CD1c-positive myeloid dendritic cell (primary cell): ENCODE measurements at regions not wholly inside any gene's neighbourhood (a gene's known extent, or its start where the extent isn't known, plus 50 kb on each side); places are given as distances from the start of the nearest gene placed in this dataset.
"Not testable (repeated sequence)": the region's sequence is repeated elsewhere in the genome, so short reads cannot be mapped to it uniquely, and the experiment has no call there.

ENCODE experiments used
- DNase-seq: peaks from one replicate; pipeline ENCODE4 v3.0.0-alpha.2; 2016; ENCODE audit errors: extremely low spot score

DNA sequence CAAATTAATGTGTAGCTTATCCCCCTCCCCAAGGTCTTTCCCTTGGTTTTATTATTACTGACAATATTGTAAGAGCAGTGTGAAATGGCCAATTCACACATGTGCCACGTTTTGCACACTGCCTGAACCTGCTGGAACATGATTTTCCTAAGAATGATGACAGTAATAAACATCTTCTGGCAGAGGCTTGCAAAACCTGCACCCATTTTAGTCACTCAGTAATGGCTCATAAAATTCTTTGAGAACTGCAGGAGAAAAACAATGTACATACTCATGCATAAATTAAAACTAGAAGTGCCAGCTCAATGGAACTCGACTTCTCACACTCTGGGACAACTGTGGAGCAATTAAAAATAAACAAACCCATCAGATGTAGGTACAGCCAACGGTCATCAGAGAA is 96.8 kb upstream of the POMZP3 start:
- not testable (repeated sequence) for DNase-seq

DNA sequence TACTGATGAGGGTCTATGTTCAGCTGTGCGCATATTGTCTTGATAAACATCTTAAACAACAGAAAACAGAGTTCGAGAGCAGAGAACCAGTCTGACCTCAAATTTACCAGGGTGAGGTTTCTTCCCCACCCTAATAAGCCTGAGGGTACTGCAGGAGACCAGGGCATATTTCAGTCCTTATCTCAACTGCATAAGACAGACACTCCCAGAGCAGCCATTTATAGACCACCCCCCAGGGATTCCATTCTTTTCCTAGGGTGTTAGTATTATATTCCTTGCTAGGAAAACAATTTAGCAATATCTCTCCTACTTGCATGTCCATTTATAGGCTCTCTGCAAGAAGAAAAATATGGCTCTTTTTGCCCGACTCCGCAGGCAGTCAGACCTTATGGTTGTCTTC is 89.5 kb upstream of the POMZP3 start:
- DNase-seq = not testable (repeated sequence)

DNA sequence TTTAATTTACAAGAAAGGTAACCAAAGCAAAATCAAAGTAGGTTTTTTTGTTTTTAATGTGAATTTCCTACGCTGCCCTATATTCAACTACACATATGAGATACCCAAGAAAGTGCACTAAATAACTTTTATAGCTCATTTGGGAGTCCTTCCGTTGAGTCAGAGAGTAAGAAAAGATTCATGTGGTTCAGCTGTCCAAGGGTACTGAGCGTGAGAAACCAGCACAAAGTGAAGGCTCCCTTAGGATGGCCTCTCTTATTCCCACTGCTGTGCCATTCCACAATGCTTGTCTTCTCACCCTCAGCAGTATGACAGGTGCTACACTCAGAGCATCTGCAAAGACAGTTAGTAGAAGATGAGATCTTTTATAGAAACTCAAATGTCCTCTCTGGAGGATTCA is 85.8 kb upstream of the POMZP3 start:
- DNase-seq = not testable (repeated sequence)

DNA sequence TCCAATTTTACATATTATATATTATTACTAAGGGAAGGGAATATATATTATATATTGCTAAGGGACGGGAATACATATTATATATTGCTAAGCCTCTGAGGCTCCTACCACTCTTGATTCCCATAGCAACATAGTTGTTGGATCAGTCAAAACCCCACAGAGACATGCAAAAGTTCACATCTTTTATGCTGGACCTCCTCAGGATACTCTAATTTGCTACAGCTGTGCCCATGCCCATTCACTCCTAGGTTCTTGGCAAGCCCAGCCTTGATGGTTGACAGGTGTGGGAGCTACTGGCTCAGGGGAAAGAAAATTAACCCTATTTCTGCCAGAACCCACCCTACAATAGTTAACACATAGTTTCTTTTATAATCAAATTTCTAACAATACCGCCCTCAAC is 84.6 kb upstream of the POMZP3 start:
- not testable (repeated sequence) for DNase-seq

DNA sequence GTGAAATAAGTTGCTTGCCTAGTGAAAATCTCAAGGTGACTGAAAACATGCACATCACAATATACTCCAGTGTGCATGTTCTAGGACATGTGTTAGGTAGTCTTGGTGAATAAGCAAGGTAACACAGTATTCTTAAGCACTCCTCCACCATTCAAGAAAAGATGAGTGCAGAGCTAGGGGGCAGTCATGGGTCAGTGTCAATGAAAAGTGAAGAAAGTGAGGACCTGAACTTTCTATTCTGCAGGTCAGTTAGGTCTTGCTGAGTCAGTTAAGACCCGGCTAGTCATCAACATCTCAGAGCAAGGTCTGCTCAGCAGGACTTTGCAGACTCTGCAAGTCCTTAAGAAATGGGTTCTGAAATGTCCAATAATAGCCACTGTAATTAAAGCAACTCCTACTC is 82.6 kb upstream of the POMZP3 start:
- not testable (repeated sequence) for DNase-seq

DNA sequence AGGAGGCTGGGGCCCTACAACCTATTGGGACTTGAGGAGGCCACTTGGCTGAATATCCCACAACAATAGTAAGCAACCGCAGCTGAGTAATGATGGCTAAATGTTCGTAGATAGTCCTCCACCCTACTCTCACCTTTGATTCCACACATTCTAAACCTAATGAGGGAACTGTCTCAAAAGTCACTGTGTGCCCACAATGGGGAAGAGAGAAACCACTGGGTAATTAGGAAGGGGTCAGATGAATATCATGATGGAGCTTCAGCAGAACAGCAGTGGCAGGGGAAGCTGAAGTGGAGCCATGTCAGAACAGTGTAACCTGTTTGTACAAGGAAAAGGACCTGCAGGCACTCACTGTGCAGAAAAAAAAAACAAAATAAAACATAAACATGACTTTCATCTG is 81.4 kb upstream of the POMZP3 start:
- not testable (repeated sequence) for DNase-seq

DNA sequence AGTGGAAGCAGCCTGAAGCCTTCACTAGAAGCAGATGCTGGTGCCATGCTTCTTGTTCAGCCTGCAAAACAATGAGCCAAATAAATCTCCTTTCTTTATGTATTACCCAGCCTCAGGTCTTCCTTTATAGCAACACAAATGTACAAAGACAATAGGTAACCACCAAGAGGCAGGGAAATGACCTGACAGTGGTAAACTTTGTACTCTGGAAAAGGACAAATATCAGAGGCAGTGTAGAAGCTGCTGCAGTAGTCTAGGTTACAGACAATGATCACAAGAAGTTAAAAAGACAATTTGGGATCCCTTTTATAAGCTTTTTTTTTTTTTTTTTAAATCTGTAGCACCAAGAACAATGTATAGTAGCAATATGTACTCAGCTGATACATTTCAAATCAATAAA is 76.7 kb upstream of the POMZP3 start:
- not testable (repeated sequence) for DNase-seq

DNA sequence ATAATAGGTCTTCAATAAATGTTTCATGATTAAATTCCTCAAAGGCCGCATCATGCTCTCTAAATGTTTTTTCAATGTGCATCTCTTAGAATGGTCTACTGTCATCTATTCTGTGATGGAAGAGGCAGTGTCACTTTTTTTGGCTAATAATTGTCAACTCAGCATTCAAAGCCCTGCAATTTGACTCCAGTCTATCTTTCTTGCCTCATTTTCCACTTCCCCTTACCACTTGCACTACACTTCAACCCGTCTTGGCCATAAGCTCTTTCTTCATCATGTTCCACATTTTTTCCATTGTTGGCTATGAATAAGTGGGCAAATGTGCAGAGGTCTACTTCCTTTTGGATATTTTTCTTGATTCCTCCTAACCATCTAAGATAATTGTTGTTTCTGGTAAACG is 59.2 kb upstream of the POMZP3 start:
- DNase-seq = peak; percentile 1

DNA sequence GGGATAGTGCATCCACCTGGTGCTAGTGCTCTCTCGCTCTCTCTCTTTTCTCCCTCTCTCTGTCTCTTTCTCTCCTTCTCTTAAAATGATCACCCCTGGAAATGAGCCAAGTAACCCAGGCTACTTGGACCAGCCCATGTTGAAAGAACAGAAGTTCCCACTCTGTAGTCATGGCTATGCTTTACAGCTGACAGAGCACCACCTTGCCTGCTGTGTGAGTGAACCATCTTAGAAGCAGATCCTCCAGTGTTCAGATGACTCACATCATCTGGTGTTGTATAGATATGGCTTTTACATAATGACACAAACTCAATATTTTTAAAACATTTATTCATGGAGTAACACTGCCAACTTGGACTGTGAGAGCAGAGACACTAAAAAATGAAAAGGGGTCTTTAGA is 57.7 kb upstream of the POMZP3 start:
- DNase-seq = not testable (repeated sequence)

DNA sequence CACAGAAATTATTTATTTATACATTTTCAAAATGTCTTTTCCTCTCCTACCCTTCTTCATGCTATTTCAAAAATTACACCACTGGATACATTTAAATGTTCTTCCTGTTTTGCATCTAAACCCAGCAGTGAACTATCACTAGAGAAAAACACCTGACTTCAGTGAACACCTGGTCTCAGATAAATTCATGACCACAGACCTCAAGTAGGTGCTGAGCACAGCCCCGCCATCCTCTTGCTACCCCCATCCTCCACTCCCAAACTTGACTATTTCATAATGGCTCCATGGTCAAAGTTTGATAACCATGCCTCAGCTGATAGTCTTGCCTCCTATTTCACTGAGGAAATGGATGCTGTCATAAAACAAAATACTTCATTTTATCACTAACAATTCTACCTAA is 56.6 kb upstream of the POMZP3 start:
- not testable (repeated sequence) for DNase-seq

DNA sequence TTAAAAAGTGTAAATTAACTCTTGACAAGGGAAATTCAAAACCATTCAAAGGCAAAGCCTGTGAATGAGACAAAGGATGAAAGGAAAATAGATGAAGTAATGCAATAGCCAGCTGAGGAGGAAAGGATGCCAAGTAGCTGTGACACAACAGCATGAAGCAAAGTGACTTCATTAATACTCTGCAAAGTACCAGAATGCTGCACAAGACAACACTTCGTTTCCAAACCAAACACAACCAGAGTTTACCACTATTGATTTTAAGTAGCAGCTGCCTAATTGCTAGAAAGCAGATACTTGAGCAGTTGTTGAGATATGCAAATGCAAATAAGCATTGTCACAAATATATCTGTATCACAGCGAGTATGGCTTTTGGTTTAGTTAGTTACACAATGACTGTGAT is 54.7 kb upstream of the POMZP3 start:
- DNase-seq = not testable (repeated sequence)

DNA sequence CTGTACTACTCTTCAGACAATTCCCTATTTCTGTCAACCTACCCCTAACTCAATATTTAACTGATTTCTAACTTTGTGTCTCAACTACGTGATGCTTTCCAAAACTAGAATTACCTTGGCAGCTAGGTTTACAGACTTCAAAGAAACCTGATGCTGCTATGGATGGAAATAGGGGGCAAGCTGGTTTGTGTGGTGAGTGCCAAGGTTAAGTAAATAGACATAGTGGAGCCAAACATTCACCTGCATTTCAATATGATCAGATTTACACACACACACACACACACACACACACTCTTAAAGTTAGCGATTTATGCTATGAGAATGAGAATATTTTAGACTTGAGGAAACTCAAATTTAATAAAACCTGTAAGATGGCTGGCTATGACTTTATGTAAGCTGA is 52.1 kb upstream of the POMZP3 start:
- not testable (repeated sequence) for DNase-seq

DNA sequence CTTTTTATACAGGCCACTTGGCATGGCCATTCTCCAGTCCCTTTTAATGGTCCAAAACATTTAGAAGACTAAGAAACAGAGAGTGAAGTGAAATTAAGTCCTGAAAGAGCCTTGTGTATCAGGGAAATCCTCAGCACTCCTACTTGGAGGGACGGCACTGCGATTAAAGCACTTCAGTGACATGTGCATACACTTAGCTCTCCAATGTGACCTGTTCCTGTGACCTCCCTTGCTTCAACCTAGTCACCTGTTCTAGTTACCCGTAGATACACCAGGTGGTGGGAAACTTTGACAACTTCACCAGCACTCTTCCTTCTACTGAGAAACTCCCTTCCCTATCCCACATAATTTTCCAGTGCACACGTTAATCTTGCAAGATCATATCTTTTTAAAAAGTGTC is 51.4 kb upstream of the POMZP3 start:
- not testable (repeated sequence) for DNase-seq

DNA sequence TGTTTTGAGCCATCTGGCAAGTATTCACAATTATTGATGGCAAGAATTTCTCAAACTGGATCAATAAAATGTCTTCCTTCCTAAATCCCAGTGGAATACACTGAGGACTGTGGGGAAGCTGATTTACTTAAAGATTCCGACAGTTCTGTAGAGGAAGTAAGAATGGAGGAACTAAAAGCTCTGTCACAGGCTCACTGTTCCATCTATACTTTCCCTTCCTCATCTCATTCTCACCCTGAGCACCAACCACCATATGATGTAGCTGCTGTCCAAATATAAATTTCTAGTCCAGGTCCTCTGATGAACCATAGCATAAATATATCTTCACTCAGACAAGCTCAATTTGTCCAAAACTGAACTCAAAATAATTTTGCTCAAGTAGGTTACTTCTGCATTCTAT is 49.8 kb upstream of the POMZP3 start:
- DNase-seq = peak; percentile 12
